Neural cell (in vitro differentiated cells): ENCODE measurements at regions not wholly inside any gene's neighbourhood (a gene's known extent, or its start where the extent isn't known, plus 50 kb on each side); places are given as distances from the start of the nearest gene placed in this dataset.

Experiments
- CTCF ChIP-seq: fragments of 450-650 bp; IDR thresholded peaks from 2 replicates; pipeline ENCODE4 v1.5.1; 2014; ENCODE audit warnings: antibody characterized with exemption, mild to moderate bottlenecking, moderate library complexity; ENCODE audit not compliant: poor library complexity, severe bottlenecking
- EP300 ChIP-seq: fragments of 450-650 bp; conservative IDR thresholded peaks from 2 replicates; pipeline ENCODE4 v1.6.1; 2014; ENCODE audit warnings: antibody characterized with exemption, mild to moderate bottlenecking, moderate library complexity; ENCODE audit not compliant: poor library complexity, severe bottlenecking
- EZH2 ChIP-seq: fragments of 200-600, 300-800 bp; shearing (Covaris generic), sonication (generic); IDR thresholded peaks from 2 replicates; pipeline ENCODE4 v1.6.1; 2014; ENCODE audit warnings: antibody characterized with exemption, low read length, borderline replicate concordance, mild to moderate bottlenecking; ENCODE audit not compliant: insufficient read depth, poor library complexity, severe bottlenecking
- MXI1 ChIP-seq: fragments of 450-650 bp; conservative IDR thresholded peaks from 2 replicates; pipeline ENCODE4 v1.6.1; 2014; ENCODE audit warnings: antibody characterized with exemption, mild to moderate bottlenecking; ENCODE audit not compliant: poor library complexity, severe bottlenecking
- POLR2AphosphoS5 ChIP-seq: IDR thresholded peaks from 2 replicates; pipeline ENCODE4 v1.6.1; 2012
- SMC3 ChIP-seq: fragments of 450-650 bp; conservative IDR thresholded peaks from 2 replicates; pipeline ENCODE4 v1.6.1; 2014; ENCODE audit warnings: antibody characterized with exemption, mild to moderate bottlenecking, moderate library complexity; ENCODE audit not compliant: poor library complexity
- TAF1 ChIP-seq: IDR thresholded peaks from 2 replicates; pipeline ENCODE4 v1.6.1; 2012; ENCODE audit warnings: low read depth
- TF ChIP-seq, protein P1 (sequence below): IDR thresholded peaks from 2 replicates; pipeline ENCODE4 v1.6.1; 2012; ENCODE audit warnings: borderline replicate concordance

DNA sequence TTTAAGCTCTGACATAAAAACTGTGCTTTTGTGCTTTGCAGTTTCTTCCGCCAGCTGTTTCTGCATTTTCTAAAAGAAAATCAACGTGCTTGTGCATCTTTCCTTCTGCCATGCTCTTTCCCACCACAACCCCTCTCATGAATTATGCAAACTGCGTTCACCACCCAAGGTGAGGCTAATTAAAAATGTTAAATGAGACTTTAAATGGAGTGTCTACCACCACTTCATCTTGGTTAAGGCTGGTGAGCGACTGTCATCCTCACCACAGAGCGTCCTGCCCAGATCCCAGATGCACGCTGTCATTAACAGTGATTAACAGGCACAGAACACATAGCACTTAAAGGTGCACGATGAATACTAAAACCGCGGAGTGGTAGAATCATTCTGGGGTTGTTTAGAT, 250.5 kb upstream of the RAB6C start:
- TF ChIP-seq CTCF (no peak), POLR2AphosphoS5 (no peak), MXI1 (no peak), TAF1 (no peak), EZH2 (no peak), SMC3 (no peak), EP300 (no peak)
- TF ChIP-seq, protein P1, sequence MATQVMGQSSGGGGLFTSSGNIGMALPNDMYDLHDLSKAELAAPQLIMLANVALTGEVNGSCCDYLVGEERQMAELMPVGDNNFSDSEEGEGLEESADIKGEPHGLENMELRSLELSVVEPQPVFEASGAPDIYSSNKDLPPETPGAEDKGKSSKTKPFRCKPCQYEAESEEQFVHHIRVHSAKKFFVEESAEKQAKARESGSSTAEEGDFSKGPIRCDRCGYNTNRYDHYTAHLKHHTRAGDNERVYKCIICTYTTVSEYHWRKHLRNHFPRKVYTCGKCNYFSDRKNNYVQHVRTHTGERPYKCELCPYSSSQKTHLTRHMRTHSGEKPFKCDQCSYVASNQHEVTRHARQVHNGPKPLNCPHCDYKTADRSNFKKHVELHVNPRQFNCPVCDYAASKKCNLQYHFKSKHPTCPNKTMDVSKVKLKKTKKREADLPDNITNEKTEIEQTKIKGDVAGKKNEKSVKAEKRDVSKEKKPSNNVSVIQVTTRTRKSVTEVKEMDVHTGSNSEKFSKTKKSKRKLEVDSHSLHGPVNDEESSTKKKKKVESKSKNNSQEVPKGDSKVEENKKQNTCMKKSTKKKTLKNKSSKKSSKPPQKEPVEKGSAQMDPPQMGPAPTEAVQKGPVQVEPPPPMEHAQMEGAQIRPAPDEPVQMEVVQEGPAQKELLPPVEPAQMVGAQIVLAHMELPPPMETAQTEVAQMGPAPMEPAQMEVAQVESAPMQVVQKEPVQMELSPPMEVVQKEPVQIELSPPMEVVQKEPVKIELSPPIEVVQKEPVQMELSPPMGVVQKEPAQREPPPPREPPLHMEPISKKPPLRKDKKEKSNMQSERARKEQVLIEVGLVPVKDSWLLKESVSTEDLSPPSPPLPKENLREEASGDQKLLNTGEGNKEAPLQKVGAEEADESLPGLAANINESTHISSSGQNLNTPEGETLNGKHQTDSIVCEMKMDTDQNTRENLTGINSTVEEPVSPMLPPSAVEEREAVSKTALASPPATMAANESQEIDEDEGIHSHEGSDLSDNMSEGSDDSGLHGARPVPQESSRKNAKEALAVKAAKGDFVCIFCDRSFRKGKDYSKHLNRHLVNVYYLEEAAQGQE: no peak
